Trophoblast cell (in vitro differentiated cells and primary cell): ENCODE measurements at regions not wholly inside any gene's neighbourhood (a gene's known extent, or its start where the extent isn't known, plus 50 kb on each side); places are given as distances from the start of the nearest gene placed in this dataset.

Experiments used
- DNase-seq, 2 donors: peaks; one replicate each; pipeline ENCODE4 v3.0.0-alpha.2; 2016
- H2AFZ ChIP-seq: 2 replicates; pipeline ENCODE4 v1.6.1; 2013; ENCODE audit warnings: low read length, moderate library complexity, mild to moderate bottlenecking; ENCODE audit not compliant: insufficient read depth, poor library complexity
- H2AK5ac ChIP-seq: 2 replicates; pipeline ENCODE4 v1.6.1; 2013; ENCODE audit warnings: mild to moderate bottlenecking, low read length
- H2BK120ac ChIP-seq: 2 replicates; pipeline ENCODE4 v1.6.1; 2013; ENCODE audit warnings: low read length, mild to moderate bottlenecking, moderate library complexity; ENCODE audit not compliant: insufficient read depth, poor library complexity
- H2BK12ac ChIP-seq: 2 replicates; pipeline ENCODE4 v1.6.1; 2013; ENCODE audit warnings: mild to moderate bottlenecking, low read length, moderate library complexity
- H2BK5ac ChIP-seq: 2 replicates; pipeline ENCODE4 v1.6.1; 2013; ENCODE audit warnings: low read length, low read depth, moderate library complexity, mild to moderate bottlenecking; ENCODE audit not compliant: poor library complexity
- H3K14ac ChIP-seq: 2 replicates; pipeline ENCODE4 v1.6.1; 2013; ENCODE audit warnings: mild to moderate bottlenecking, low read length
- H3K18ac ChIP-seq: 2 replicates; pipeline ENCODE4 v1.6.1; 2013; ENCODE audit warnings: mild to moderate bottlenecking, low read length
- H3K23ac ChIP-seq: 2 replicates; pipeline ENCODE4 v1.6.1; 2013; ENCODE audit warnings: low read length
- H3K27ac ChIP-seq: 2 replicates; pipeline ENCODE4 v1.5.1; 2013; ENCODE audit warnings: low read depth, mild to moderate bottlenecking, inconsistent platforms, low read length, moderate library complexity
- H3K27me3 ChIP-seq: 2 replicates; pipeline ENCODE4 v1.6.1; 2013; ENCODE audit warnings: inconsistent platforms, mild to moderate bottlenecking, low read length, moderate library complexity; ENCODE audit not compliant: insufficient read depth
- H3K36me3 ChIP-seq, 2 experiments: 1 replicate in 1 of 2; 2 replicates in 1 of 2; pipeline ENCODE4 v1.6.1; 2013; ENCODE audit warnings: low read length in 2 of 2, mild to moderate bottlenecking in 2 of 2, moderate library complexity in 1 of 2; ENCODE audit not compliant: insufficient read depth in 2 of 2, control insufficient read depth in 1 of 2
- H3K4ac ChIP-seq: 2 replicates; pipeline ENCODE4 v1.6.1; 2013; ENCODE audit warnings: low read depth, mild to moderate bottlenecking, low read length, moderate library complexity
- H3K4me1 ChIP-seq, 2 experiments: 1 replicate in 1 of 2; 2 replicates in 1 of 2; pipeline ENCODE4 v1.6.1; 2013; ENCODE audit warnings: low read length in 2 of 2, mild to moderate bottlenecking in 2 of 2, moderate library complexity in 1 of 2; ENCODE audit not compliant: insufficient read depth in 2 of 2, control insufficient read depth in 1 of 2
- H3K4me2 ChIP-seq: 2 replicates; pipeline ENCODE4 v1.6.1; 2013; ENCODE audit warnings: inconsistent platforms, mild to moderate bottlenecking, low read length, moderate library complexity
- H3K4me3 ChIP-seq: 2 replicates; pipeline ENCODE4 v1.5.1; 2013; ENCODE audit warnings: mild to moderate bottlenecking, low read depth, low read length, inconsistent platforms
- H3K79me1 ChIP-seq: one replicate; pipeline ENCODE4 v1.6.1; 2013; ENCODE audit warnings: low read length
- H3K79me2 ChIP-seq: 2 replicates; pipeline ENCODE4 v1.6.1; 2013; ENCODE audit warnings: low read length, mild to moderate bottlenecking; ENCODE audit not compliant: control insufficient read depth, insufficient read depth, poor library complexity
- H3K9ac ChIP-seq: 2 replicates; pipeline ENCODE4 v1.6.1; 2013; ENCODE audit warnings: mild to moderate bottlenecking, low read length
- H3K9me3 ChIP-seq: 2 replicates; pipeline ENCODE4 v1.6.1; 2013; ENCODE audit warnings: low read depth, mild to moderate bottlenecking, control low read depth, inconsistent platforms, low read length; ENCODE audit not compliant: insufficient read depth
- H4K12ac ChIP-seq: 2 replicates; pipeline ENCODE4 v1.6.1; 2013; ENCODE audit warnings: low read depth, mild to moderate bottlenecking, low read length, moderate library complexity
- H4K8ac ChIP-seq: 2 replicates; pipeline ENCODE4 v1.6.1; 2013; ENCODE audit warnings: low read depth, mild to moderate bottlenecking, low read length, moderate library complexity
- H4K91ac ChIP-seq: one replicate; pipeline ENCODE4 v1.6.1; 2013; ENCODE audit warnings: low read depth, mild to moderate bottlenecking, low read length, moderate library complexity
- WGBS: extraction: QIAGEN DNeasy Blood & Tissue Kit; methylation state at CpG from one replicate; pipeline ENCODE4 v1.1.7; 2013; ENCODE audit warnings: missing lambda C conversion rate; ENCODE audit not compliant: insufficient read length, insufficient coverage; ENCODE audit errors: extremely low coverage; 5-methylcytosine and 5-hydroxymethylcytosine counted together

DNA sequence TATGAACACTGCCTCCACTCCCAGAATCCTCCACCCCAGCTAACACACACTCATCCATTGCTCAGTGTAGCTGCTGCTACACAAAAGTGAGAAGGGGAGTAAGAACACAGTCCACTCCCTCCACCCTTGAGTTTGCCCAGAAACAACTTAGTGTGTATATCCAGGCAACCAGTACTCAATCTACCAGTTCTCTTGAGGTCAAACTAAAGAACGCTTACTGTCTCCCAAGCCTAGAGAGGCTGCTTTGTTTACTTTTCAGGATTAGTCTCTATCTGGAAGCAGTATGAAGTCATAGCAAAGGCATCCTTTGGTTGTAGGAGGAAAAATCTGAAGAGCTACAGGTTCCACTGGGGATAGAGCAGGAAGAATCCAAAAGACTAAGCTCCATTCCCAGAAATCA is 296.3 kb downstream of the KCNN2 start:
- H3K4me2 ChIP-seq, result no peak overlapping the region
- H3K4me3 ChIP-seq, result no peak overlapping the region
- H3K79me2 ChIP-seq, result no peaks in the 10 kb centered on the region
- no peak overlapping the region for H3K4ac ChIP-seq
- no peak overlapping the region for H2AFZ ChIP-seq
- H3K27ac ChIP-seq, result peak overlapping the region; percentile 46
- H3K9me3 ChIP-seq, result no peaks in the 10 kb centered on the region
- peak in 1 of 2 donors; percentile 7 for DNase-seq
- H2BK12ac ChIP-seq, result no peak overlapping the region
- no peak overlapping the region for H4K8ac ChIP-seq
- H3K36me3 ChIP-seq, result no peaks in the 10 kb centered on the region
- no peaks in the 10 kb centered on the region for H3K27me3 ChIP-seq
- peaks cover 0 to 3% of the 10 kb centered on the region in 2 experiments for H3K4me1 ChIP-seq
- H4K91ac ChIP-seq, result no peak overlapping the region
- no peak overlapping the region for H3K18ac ChIP-seq
- H3K9ac ChIP-seq, result no peak overlapping the region
- H2BK5ac ChIP-seq, result no peak overlapping the region
- H3K14ac ChIP-seq, result no peak overlapping the region
- no peak overlapping the region for H2AK5ac ChIP-seq
- H4K12ac ChIP-seq, result no peak overlapping the region
- no CpG with 5 or more reads among the region's 1 CpG for WGBS
- H2BK120ac ChIP-seq, result peak overlapping the region; percentile 31
- H3K23ac ChIP-seq, result no peak overlapping the region
- no peaks in the 10 kb centered on the region for H3K79me1 ChIP-seq

DNA sequence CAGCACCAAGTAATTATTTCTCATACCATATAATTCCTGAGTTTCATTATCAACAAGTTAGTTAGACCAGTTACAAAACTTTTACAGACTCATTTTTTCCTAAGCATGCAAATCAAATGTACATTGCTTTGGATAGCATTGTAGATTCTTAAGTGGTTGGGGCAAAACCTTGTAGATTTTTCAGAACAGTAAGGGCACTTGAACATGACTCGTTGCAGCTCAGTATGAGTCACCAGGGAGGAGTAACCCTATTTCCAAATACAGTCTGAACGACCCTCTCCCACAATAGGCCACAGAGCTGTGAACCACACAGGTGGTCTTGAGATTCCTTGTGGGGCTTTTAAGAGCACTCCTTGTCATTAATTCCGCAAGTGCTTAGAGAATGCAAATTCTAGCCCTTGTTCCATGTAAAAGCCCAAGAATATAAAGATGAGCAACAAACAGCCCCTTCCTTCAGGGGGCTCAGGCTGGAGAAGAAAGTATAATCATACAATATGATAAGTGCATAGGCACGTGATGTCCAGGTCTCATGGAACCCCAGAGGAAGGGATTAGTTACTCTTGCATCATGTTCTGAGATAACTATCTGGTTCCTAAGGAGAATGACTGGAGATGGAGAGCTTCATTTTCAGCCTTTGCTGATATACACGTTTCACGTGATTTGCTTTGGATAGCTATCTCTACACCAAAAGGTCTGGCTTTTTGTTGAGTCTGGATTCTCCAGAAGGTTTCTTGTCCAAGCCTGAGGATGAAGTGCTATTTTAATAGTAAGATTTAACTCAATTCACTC is 295.7 kb downstream of the KCNN2 start:
- H3K79me2 ChIP-seq, result no peaks in the 10 kb centered on the region
- H3K27me3 ChIP-seq, result no peaks in the 10 kb centered on the region
- no peak overlapping the region for H3K14ac ChIP-seq
- H3K23ac ChIP-seq, result no peak overlapping the region
- H4K12ac ChIP-seq, result no peak overlapping the region
- H3K36me3 ChIP-seq, result no peaks in the 10 kb centered on the region
- peak overlapping the region; percentile 46 for H3K27ac ChIP-seq
- no peak overlapping the region for H4K91ac ChIP-seq
- H3K4me3 ChIP-seq, result no peak overlapping the region
- H2BK5ac ChIP-seq, result no peak overlapping the region
- DNase-seq, result no peak
- no peak overlapping the region for H3K18ac ChIP-seq
- no peak overlapping the region for H3K4me2 ChIP-seq
- no peaks in the 10 kb centered on the region for H3K79me1 ChIP-seq
- H2BK120ac ChIP-seq, result no peak overlapping the region
- peaks cover 0 to 3% of the 10 kb centered on the region in 2 experiments for H3K4me1 ChIP-seq
- H3K4ac ChIP-seq, result no peak overlapping the region
- H2AFZ ChIP-seq, result no peak overlapping the region
- no peak overlapping the region for H4K8ac ChIP-seq
- no CpG with 5 or more reads among the region's 6 CpGs for WGBS
- H3K9me3 ChIP-seq, result no peaks in the 10 kb centered on the region
- no peak overlapping the region for H2BK12ac ChIP-seq
- no peak overlapping the region for H2AK5ac ChIP-seq
- no peak overlapping the region for H3K9ac ChIP-seq

DNA sequence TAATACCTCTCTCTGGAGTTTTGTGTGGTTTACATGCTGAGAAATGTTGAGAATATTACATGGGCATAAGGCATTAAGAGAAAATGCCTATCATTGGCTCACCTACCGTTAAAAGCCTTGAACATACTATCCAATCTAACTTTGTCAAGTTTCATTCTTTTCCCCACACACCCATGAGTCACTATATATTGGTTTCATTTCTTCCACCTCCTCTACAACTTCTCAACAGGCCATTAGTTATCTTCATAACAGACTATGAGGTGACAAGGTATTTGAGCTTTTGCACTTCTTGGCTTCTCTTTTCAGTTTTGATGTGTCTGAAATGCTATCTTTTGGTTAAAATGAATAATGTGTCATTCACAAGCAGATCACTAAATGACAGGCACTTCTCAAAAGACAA is 288.0 kb downstream of the KCNN2 start:
- Histone ChIP-seq H4K91ac (no peak overlapping the region), H3K4me1 (no peaks in the 10 kb centered on the region), H3K79me2 (no peaks in the 10 kb centered on the region), H2BK5ac (no peak overlapping the region), H3K36me3 (no peaks in the 10 kb centered on the region), H3K23ac (no peak overlapping the region), H3K9me3 (no peaks in the 10 kb centered on the region), H3K27me3 (no peaks in the 10 kb centered on the region), H3K79me1 (no peaks in the 10 kb centered on the region), H2BK120ac (no peak overlapping the region), H3K9ac (no peak overlapping the region), H3K4me3 (no peak overlapping the region), H2AK5ac (no peak overlapping the region), H3K14ac (no peak overlapping the region), H2BK12ac (no peak overlapping the region), H3K4ac (no peak overlapping the region), H4K12ac (no peak overlapping the region), H3K18ac (no peak overlapping the region), H3K4me2 (no peak overlapping the region), H3K27ac (no peak overlapping the region), H4K8ac (no peak overlapping the region), H2AFZ (no peak overlapping the region)
- DNase-seq, result no peak
- WGBS, result no CpG with 5 or more reads among the region's 1 CpG

DNA sequence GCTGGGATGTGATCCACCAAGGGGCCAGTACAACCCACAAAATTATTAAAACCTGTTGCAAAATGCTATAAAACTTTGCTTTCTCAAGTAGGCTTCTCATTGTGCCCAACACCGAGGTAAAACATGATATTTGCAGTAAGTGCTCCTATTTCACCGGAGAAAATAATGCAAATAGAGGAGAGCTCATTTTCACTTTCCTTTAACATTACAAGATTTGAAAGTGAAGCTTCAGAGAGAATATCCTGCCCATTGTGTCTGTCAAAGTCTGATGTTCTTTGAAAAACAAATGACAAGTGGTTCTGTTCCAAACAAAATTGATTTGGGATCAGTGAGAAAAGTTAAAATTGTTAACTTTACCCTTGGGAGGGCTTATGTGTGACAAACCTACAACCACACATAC is 287.1 kb downstream of the KCNN2 start:
- no peaks in the 10 kb centered on the region for H3K79me2 ChIP-seq
- H3K4me3 ChIP-seq, result no peak overlapping the region
- H3K4me2 ChIP-seq, result no peak overlapping the region
- no peak overlapping the region for H4K8ac ChIP-seq
- no peaks in the 10 kb centered on the region for H3K27me3 ChIP-seq
- no CpG with 5 or more reads among the region's 2 CpGs for WGBS
- H3K4me1 ChIP-seq, result no peaks in the 10 kb centered on the region
- H2AK5ac ChIP-seq, result no peak overlapping the region
- H2BK12ac ChIP-seq, result no peak overlapping the region
- no peaks in the 10 kb centered on the region for H3K36me3 ChIP-seq
- H4K12ac ChIP-seq, result no peak overlapping the region
- H3K18ac ChIP-seq, result no peak overlapping the region
- H3K79me1 ChIP-seq, result no peaks in the 10 kb centered on the region
- H3K9ac ChIP-seq, result no peak overlapping the region
- DNase-seq, result no peak
- H3K23ac ChIP-seq, result no peak overlapping the region
- H3K14ac ChIP-seq, result no peak overlapping the region
- no peak overlapping the region for H2AFZ ChIP-seq
- H3K4ac ChIP-seq, result no peak overlapping the region
- no peak overlapping the region for H4K91ac ChIP-seq
- no peak overlapping the region for H2BK120ac ChIP-seq
- H3K9me3 ChIP-seq, result no peaks in the 10 kb centered on the region
- no peak overlapping the region for H2BK5ac ChIP-seq
- no peak overlapping the region for H3K27ac ChIP-seq
